Muscle of back (tissue), 3 donors: ENCODE measurements at regions not wholly inside any gene's neighbourhood (a gene's known extent, or its start where the extent isn't known, plus 50 kb on each side); places are given as distances from the start of the nearest gene placed in this dataset.
A peak's percentile ranks its signal among the peaks of the same experiment; 100 is the strongest.

ENCODE experiments used
- DNase-seq, 3 donors: peaks; one replicate each; pipeline versions ENCODE4 v3.0.0 to v3.0.0-alpha.2; 2013

DNA sequence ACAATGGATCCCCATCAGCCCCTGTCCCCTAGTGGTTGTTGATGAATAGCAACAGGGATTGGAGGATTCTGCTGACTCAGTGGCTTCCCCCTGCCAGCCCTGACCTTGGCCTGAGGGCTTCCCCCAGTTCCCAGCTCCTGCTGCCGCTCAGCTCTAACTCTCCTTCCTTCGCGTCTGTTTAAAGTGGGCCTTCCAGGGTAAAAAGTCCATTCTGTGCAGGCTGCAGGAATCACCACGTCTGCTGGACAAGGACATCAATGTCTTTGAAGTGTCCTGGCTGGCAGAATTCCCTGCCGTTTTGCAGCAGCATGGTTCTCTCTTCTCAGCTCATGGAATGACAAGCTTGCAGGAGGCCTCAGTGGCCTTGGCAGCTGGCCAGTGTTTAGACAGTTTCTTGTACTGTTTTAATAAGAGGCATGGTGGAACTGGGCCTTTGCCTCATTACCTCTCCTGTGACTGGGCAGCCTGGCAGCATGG, 152.5 kb upstream of the STX18 start:
- DNase-seq = peak in 1 of 3 donors; percentile 13

DNA sequence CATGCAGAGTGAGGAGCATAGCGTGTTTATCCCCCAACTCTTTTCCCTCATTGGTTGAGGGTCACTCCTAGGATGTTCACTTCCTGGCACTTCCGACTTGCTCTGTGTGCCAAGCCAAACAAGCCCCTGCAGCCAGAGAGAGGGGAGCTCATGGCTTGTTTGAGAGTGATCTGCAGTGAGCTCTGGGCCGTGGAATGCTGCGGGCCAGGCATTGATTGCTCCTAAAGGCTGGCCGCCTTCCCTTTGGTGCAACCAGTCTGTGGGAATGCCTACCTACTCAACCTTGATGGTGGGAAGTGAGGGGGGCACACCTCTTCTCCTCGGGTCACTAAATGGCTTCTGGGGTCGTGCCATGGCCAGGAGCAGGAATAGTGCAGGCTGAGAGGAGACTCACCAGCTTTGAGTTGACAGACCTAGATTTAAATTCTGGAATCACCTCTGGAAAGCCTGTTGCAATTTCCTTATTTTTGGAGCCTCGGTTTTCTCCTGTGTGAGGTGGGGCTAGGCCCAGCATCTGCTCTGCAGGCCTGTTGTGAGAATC, 152.0 kb upstream of the STX18 start:
- DNase-seq = no peak

DNA sequence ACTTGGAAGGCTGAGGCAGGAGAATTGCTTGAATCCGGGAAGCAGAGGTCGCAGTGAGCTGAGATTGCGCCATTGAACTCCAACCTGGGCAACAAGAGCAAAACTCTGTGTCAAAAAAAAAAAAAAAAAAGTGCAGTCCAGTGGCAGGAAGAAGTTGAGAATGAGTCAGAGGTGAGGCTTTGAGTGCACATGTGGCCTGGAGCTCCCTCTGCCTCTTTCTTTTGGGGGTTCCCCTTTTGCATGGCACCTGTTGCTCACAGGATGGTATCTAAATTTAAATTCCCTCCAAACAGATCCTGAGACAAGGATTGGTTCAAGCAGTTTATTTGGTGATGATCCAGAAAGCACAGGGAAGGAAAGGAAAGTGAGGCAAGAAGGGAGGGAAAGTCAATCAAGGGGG, 151.4 kb upstream of the STX18 start:
- DNase-seq = no peak

DNA sequence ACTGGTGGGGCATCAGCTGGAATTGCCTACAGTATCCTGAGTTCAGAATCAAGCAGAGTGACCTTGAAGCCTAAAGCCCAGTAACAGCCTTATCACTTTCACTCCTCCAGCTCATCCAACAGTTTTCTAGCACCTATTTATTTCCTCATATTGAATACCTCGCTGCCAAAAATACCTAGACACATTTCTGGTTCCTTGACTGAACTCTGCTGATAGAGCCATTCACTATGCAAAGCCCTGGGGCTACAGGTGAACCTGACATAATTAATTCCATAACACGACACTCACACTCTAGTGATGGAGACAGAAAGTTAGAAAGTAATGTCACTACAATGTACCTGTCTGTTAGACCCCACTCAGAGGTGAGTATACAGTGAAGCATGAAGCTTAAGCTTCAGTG, 149.0 kb upstream of the STX18 start:
- DNase-seq = no peak

DNA sequence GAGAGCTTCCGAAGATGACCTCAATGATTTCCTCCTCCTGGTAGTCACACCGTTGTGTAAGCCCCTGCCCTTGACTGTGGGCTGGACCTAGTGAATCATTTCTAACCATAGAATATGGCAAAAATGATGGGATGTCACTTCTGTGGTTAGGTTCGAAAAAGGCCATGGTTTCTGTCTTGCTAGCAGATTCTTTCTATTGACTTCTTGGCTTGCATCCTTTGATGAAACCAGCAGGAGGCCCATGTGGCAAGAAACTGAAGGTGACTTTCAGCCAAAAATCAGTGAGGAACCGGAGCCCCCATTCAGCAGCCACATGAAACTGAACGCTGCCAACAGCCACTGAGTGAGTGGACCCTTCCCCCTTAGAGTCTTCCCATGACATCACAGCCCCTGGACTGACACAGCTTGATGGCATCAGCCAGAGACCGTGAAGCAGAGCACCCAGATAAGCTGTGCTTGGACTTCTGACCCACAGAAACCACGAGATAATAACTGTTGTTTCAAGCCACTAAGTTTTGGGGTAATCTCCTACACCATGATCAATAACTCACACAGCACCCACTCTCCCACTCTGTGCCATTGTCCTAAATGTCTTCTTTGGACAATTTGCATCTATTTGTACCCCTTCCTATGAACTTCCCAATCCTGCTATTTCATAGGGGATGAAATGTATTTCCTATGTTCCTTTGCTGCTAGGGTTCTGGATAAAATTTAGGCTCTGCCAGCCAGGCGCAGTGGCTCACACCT, 148.0 kb upstream of the STX18 start:
- no peak for DNase-seq

DNA sequence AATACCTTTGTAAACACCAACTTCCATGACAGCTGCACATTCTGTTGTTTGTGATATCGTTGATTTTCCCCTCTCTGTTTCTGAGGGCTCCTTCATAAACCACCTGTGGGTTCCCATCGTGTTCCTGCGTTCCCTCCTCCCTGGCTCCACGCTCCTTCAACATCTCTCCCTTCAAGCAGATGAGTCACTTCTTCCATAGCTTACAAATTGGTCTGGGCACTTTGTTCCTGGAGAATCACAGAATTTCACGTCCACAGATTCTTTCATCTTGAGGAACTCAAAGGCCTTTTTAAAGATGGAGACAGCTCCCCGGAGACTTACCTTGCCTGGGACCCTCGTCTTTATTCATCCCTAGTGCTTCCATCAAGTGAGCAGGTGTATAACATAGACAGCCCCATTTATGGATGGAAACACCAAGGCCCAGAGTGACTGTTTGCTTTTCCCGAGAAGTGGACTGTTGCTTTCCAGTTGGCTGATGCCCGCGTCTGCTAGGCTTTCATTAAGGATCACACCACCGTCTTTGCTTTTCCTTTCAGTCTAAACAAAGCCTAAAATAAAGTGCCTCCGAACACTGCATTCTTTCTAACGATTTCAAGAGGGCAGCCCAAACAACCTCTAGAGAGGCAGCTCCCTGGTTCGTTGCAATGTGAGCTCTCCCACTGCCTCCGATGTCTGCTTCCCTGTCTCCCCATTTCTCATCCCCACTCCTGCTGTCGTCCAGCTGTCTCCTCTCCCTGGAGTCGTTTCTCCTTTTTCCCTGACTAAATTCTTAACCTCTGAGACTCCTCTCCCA, 146.3 kb upstream of the STX18 start:
- DNase-seq = no peak

DNA sequence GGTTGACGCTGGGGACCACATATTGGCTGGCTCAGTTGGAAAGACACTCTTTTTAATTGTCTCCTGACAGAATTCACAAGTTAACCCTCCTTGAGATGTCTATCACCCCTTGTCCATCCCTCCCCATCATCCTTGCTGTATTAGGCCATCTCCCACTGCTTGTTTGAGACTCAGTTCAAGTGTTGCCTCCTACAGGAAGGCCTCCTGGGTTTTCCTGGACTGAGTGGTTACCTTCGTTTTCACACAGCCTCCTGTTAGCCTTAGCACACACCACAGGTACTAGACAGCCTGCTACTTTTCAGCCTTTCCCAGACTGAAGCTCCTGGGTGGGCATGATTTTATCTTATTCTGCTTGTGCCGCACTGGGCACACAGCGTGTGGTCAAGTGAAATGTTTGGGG, 145.3 kb upstream of the STX18 start:
- DNase-seq = no peak

DNA sequence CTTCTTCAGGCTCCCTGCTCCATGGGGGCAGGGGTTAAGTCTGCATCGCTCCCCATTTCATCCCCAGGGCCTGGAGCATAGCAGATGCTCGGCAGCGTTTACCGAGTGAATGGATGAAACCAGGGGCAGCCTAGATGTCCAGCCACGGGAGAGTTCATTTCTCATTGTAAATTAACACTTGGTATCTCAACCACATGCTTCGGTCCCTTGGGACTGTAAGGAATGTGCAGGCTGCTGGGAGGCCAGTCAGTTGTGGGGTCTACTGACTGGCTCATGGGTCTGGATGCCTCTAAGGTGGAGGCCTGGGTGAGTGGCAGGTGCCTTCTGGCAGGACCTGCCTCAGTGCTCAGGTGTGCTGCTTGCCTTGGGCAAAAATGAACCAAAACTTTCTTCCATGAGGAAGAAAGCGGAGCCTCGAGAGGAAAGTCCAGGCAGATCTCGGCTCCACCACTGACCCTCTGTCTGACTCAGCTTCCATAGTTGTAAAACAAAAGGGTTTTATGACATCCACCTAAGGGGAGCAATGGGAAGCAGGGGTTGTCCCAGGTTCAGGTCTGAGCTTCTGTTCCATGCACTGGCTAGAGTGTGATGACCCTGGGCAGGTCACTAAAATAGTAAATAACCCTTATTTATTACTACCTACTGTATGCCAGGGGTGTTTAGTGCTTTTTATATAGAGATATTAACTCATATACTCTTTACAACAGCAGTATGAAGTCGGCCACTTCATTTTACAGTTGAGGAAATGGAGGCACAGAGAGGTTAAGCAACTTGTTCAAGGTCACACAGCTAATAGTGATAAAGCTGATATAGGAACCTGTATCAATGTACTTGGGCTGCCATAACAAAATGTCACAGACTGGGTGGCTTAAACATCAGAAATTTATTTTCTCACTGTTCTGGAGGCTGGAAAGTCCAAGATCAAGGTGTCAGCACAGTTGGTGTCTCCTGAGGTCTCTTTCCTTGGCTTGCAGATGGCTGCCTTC, 144.3 kb upstream of the STX18 start:
- DNase-seq = no peak

DNA sequence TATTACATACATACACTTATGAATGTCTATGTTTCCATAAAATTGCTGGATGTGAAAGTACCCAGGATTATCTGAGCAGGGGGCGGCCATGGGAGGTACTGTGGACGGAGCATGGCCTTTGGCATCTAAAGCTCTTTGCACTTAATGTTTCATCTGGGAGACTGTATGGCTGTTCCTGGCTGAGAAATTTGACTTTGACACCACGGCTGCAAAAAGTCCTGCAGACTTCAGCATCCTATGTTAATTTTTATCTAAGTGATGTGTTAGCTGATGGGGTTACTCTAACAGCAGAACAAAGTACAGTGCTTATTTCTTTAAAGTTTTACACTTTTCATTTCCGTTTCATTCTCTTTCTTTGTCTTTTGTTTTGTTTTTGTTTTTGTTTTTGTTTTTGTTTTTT, 139.8 kb upstream of the STX18 start:
- DNase-seq = no peak

DNA sequence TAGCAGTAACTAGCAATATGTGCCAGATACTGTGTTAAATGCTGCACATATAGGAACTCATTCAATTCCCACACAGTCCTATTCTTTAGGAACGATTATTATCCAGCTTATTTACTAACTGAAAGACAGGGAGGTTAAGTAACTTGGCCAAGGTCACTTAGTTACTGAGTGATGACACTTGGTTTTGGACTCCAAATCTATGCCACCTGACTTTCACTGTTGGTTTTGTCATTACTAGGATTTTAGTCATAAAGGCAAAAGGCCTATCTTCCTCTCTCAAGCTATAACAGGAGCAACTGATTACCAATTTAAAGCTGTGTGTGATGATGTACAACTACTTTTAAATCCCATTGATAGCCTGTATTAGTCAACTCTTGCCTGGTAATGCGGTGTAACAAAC, 138.9 kb upstream of the STX18 start:
- DNase-seq = no peak

DNA sequence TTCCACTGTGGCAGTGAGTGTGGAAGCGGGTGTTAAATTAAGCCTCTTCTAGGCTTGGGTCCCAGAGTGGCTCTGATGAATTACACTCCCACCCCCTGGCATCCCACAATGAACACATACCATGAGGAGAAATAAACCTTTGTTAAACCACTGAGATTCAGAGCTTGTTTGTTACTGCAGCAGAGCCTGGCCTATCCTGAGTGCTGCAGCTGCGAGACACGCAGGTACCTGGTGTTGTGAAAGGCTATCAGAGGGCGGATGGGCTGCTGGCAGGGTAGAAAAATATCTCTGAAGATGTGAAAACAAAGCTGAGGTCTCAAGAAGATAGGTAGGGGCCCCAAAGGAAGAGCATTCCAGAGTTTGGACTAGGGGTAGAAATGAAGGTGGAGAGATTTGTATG, 138.4 kb upstream of the STX18 start:
- no peak for DNase-seq

DNA sequence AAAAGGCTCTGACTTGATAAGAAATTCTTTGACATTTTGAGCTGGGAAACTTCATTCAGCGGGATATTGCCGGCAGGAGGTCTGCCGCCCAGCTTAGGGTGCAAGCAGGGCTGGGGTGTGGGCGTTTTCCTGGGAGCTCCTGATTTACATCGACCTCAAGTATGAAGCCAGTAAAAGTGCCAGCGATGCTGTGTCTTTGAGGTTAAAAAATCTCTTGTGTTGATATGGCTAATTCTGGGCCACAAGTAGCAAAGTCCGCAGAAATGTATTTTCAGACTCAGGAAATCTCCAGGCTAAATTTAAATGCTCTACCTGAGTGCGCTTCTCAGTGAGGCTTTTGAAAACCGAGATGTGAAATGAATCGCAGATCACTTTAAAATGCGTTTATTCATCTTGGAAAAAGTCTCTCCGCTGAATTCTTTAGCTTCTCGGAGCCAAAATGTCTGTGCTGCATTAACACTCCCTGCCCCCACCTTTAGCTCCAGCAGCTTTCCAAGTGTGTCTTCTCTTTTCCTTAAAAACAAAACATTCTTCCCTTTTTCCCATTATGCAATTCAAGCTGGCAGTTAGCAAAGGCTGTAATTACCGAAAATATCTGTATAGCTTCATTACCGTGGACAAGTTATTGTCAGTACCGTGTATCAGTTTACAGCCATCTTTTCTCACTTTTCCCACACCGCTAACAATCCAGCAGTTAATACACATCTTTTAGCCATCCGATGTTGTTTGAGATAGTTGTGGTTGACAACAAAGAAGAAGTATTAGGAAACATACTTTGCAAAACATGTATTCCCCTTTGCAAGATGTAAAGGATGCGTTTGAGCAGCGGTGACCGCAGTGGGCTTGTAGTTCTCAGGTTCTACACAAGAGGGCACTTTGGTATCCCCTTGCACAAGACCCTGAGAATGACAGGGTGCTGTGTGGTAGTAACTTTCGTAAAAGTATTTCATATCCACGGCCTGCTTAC, 136.0 kb upstream of the STX18 start:
- peak; percentile 57 to 83 (median 61) for DNase-seq

DNA sequence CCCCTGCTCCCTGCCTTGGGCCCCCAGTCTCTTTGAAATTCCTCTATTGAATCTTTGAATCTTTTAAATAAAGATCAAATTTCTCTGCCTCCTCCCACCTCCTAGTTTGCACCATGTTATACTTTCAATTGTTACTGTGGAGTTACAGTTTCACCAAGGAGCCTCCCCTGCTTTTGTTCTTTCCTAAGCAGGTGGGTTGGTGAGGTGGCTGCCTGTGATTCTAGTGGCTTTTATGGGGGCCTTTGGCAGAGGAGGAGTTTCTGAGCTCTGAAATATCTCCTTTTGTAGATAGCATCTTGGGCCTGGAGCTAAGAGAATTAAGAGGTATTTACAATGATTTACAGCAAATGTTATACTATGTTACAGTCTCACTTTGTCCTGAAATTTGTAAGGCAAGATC, 133.8 kb upstream of the STX18 start:
- DNase-seq = no peak

DNA sequence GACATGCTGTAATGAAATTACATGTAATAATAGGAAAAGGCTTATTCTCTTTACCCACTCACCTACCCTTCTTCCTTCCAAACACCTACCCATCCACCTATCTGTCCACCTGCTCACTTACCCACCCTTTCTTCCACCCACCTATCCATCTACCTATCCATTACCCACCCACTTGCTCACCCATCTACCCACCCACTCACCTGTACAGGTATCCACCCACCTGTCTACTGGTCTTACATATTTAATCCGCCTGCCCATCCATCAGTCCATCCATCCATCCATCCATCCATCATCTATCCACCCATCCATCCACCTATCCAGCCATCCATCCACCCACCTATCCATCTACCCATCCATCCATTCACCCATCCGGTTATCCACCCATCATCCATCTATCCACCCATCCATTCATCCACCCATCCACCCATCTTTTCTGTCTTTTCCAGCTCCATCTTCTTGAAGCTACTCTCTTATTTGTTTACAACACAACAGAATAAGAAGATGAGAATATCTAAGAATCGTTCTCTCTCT, 133.3 kb upstream of the STX18 start:
- DNase-seq = no peak

DNA sequence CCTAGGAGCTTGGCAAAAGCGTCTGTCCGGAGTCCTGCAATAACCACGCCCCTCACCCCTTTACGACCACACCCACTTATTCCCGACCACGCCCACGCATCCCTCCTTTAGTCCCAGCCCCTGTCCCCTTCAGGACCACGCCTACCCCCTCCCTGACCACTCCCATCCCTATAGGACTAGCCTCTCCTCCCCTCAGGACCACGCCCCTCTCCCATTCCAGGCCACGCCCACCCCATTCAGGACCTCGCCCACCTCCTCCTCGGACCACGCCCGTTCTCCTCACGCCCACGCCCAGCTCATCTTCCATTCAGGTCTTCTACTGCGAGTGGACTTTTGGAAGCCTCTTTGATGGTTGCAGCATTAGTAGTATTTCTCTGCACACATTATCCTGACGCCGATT, 131.2 kb upstream of the STX18 start:
- DNase-seq = no peak

DNA sequence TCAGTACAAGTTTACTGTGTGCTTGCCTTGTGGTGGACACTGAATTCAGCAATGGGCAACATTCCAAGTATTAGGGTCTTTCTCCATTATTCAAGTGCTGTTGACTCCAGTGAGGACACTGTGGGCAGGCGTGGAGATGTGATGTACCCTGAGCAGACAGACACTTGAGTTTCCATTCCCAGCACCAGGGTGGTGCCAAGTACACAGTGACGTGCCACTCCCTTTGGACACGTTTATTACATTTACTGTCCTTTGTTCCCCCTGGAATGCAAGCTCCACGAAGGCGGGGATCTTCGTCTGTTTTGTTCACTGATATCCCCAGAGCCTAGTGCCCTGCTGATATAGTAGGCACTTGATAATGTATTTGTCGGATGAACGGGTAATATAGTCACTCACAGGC, 130.6 kb upstream of the STX18 start:
- DNase-seq = no peak

DNA sequence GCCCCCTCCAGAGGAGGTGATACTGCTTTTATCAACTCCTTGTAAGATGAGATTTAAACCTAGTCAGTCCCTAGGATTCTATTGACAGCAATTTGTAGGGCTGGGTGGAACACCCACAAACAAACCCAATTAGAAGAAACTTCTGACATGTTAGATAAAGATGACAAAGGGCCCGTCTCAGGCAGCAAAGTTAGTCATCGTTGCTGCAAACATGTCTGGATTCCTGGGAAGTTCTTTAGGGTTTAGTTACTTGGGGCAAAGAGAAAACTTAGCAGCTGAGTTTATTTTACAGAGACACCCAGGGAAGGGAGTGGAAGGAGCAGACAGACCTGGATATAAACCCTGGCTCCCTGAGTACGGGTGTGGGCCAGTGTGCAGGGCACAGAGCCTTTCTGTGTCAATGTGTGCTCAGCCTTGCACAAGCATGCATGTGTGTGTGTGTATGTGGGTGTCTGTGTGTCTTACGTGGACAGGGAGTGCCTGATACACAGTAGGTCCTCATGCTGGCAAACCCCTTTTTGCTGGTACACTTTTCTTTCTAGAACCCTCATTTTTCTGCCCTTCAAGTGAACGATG, 130.0 kb upstream of the STX18 start:
- DNase-seq = no peak

DNA sequence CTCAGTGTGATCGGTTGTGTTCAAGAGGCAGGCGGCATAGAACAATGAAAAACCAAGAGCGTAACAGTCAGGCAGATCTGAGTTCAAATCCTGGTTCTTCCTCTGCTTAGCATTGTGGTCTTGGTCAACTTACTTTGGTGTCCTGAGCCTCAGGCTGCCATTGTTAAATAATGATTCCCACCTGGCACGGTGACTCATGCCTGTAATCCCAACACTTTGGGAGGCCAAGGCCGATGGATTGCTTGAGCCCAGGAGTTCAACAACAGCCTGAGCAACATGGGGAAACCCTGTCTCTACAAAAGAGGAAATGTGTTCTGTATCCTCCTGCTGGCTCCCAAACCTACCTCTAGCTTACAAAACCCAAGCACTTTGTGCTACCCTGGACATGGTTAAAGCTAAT, 129.0 kb upstream of the STX18 start:
- DNase-seq = no peak

DNA sequence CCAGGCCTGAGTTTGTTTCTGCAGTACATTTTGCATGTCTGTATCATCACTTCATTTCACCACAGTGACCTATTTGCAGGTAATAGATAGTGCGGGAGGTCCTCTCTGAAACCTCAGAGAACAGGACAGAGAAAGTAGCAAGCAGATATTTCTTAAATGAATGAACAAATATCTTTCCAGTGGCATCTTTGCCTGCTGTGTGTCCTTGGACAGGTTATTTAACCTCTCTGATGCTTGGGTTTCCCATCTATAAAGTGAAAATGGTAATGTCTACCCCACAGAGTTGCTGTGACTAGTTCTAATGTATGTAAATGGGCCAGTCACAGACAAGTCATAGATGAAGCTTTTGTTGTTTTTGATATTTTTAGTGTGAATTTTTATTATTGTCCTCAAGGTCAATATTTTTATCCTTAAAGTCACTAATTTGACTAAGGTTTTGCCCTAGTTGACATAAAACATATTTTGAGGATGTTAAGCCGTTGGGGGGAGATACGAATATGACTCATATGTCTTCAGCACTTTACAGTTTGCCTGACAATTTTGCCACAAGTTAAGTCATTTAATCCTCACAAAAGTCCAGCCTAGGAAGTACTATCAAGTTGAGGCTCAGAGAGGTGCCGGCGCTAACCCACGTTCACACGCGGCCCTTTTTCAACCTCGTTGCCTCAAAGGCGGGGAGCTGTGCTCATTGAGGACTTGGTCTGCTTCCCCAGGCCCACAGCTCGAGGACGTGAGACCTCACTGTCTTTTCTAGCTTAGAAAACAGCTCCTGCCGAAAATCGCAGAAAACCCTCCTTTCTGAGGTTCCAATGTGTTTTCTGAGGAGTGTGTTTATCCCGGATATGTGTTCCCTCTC, 126.7 kb upstream of the STX18 start:
- no peak for DNase-seq
